ENCODE measurements at regions not wholly inside any gene's neighbourhood (a gene's known extent, or its start where the extent isn't known, plus 50 kb on each side); places are given as distances from the start of the nearest gene placed in this dataset.
"Not testable (repeated sequence)": the region's sequence is repeated elsewhere in the genome, so short reads cannot be mapped to it uniquely, and the experiment has no call there.

DNA sequence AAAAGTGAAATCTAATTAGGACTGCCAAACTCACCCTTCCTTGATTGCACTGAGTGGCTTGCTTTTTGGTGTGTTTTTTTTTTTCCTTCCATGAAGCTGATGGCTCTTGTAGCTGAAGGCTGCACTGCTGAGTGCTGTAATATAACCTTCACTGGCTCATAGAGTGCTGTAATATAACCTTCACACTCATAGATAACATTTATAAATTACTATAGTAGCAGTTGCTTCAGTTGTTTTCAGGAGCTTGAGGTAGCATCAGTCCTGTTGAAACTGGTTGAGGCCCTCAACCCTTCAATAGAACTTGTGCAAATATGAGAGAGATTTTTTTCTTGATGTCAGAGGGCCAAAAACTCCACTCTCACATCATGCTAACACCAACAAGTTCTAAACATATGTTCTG is 404.9 kb upstream of the MBL2 start:
- H3K27me3 ChIP-seq = no peaks in the 10 kb centered on the region
- ATAC-seq = no peak
- H3K9me3 ChIP-seq = no peaks in the 10 kb centered on the region
- TF ChIP-seq, protein P1, sequence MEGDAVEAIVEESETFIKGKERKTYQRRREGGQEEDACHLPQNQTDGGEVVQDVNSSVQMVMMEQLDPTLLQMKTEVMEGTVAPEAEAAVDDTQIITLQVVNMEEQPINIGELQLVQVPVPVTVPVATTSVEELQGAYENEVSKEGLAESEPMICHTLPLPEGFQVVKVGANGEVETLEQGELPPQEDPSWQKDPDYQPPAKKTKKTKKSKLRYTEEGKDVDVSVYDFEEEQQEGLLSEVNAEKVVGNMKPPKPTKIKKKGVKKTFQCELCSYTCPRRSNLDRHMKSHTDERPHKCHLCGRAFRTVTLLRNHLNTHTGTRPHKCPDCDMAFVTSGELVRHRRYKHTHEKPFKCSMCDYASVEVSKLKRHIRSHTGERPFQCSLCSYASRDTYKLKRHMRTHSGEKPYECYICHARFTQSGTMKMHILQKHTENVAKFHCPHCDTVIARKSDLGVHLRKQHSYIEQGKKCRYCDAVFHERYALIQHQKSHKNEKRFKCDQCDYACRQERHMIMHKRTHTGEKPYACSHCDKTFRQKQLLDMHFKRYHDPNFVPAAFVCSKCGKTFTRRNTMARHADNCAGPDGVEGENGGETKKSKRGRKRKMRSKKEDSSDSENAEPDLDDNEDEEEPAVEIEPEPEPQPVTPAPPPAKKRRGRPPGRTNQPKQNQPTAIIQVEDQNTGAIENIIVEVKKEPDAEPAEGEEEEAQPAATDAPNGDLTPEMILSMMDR (IDR thresholded peaks at IDR 0.05) = no peak
- H3K4me3 ChIP-seq = no peak overlapping the region
- no peak overlapping the region for H3K27ac ChIP-seq
- H3K4me1 ChIP-seq = no peaks in the 10 kb centered on the region
- no peaks in the 10 kb centered on the region for H3K36me3 ChIP-seq
- DNase-seq = no peak
- intact Hi-C loops (cut with DNase I) = no loop called here

DNA sequence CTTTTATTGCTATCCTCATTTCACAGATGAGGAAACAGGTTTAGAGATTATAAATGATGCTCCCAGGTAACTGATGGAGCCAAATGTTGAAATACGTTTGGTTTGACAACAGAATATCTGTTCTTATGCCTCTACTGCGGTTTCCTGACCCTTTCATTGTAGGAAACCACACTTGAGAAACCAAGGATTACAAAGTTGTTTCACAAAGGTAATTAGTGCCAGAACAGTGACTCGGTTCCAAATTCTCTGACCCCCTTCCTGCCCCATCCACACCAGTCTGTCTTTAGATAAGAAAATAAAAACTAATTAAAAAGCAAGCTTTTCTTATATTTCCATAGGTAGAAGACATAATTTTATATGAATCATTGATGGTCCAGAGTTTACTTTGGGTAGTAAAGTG is 393.7 kb upstream of the MBL2 start:
- H3K9me3 ChIP-seq = no peaks in the 10 kb centered on the region
- TF ChIP-seq, protein P1 (IDR thresholded peaks at IDR 0.05) = no peak
- intact Hi-C loops (cut with DNase I) = no loop called here
- no peaks in the 10 kb centered on the region for H3K27me3 ChIP-seq
- DNase-seq (no peak), ATAC-seq (no peak)
- H3K4me3 ChIP-seq = no peak overlapping the region
- no peak overlapping the region for H3K27ac ChIP-seq
- H3K36me3 ChIP-seq = no peaks in the 10 kb centered on the region
- no peaks in the 10 kb centered on the region for H3K4me1 ChIP-seq

DNA sequence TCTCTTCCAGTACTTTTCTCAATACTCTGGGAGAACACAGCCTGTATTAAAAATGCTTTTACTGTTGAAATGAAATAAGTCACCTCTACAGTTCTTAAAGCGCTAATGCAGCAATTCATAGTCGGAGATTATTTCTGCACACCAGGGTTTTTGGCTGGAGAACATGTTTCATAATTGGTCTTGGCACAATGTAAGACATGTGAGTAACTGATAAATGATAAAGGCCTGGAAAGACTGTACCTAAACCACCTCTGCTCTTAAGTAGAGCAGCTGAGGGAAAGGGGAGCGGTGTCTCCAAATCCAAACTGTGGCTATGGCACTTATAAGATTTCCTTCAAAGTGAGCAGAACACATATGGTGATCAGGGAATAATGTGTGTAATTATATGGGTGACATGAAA is 390.3 kb upstream of the MBL2 start:
- H3K27ac ChIP-seq = no peak overlapping the region
- H3K27me3 ChIP-seq = no peaks in the 10 kb centered on the region
- DNase-seq (no peak), ATAC-seq (no peak)
- no peak overlapping the region for H3K4me3 ChIP-seq
- H3K4me1 ChIP-seq = no peaks in the 10 kb centered on the region
- no peaks in the 10 kb centered on the region for H3K36me3 ChIP-seq
- intact Hi-C loops (cut with DNase I) = no loop called here
- TF ChIP-seq, protein P1 (IDR thresholded peaks at IDR 0.05) = no peak
- H3K9me3 ChIP-seq = no peaks in the 10 kb centered on the region

DNA sequence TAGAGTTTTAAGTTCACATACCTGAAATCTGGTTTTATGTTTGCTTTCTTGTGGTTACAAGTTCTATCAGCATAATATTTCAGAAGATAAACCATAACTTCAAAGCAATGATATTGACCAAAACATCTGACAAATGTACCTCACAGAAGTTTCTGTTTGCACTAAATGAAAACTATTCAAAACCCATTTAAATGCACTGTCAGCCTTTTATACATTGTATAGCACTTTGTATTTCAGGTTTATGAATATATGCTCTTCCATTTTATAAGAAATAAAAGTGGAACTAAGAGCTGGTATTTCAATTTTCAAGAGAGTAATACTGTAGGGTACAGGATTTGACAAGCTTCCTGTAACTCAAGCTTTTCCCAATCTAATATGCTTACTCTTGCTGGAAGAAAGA is 388.6 kb upstream of the MBL2 start:
- TF ChIP-seq, protein P1 (IDR thresholded peaks at IDR 0.05) = no peak
- H3K4me1 ChIP-seq = no peaks in the 10 kb centered on the region
- no peaks in the 10 kb centered on the region for H3K36me3 ChIP-seq
- DNase-seq (no peak), ATAC-seq (no peak)
- H3K9me3 ChIP-seq = no peaks in the 10 kb centered on the region
- intact Hi-C loops (cut with DNase I) = no loop called here
- H3K27ac ChIP-seq = no peak overlapping the region
- no peaks in the 10 kb centered on the region for H3K27me3 ChIP-seq
- H3K4me3 ChIP-seq = no peak overlapping the region

DNA sequence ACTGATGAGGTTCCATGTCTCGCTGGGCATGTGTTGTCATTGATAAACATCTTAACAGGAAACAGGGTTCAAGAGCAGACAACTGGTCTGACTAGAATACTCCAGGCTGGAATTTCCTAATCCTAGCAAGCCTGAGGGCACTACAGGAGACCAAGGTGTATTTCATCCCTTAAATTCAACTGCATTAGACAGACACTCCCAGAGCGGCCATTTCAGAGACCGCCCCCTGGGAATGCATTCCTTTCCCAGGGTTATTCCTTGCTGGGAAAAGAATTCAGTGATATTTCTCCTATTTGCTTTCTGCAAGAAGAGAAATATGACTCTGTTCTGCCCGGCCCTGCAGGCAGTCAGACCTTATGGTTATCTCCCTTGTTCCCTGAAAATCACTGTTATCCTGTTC is 383.1 kb upstream of the MBL2 start:
- ATAC-seq; H3K9me3 ChIP-seq; DNase-seq; intact Hi-C loops (cut with DNase I); H3K36me3 ChIP-seq; H3K4me3 ChIP-seq; H3K27ac ChIP-seq; H3K4me1 ChIP-seq; H3K27me3 ChIP-seq: not testable (repeated sequence)

DNA sequence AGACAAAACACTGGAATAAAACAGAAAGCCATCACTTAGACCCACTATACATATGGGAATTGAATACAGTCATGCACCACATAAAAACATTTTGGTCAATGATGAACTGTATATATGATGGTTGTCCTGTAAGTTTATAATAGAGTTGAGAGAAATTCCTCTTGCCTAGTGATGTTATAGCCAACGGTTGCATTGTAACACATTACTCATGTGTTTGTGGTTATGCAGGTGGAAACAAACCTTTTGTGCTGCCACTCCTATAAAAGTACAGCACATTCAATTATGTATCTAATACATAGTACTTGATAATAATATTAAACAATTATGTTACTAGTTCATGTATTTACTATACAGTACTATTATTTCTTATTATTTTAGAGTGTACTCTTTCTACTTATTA is 381.2 kb upstream of the MBL2 start:
- ATAC-seq (no peak), DNase-seq (no peak)
- peaks cover 0 to 8% of the 10 kb centered on the region in 2 donors for H3K9me3 ChIP-seq
- no peak overlapping the region for H3K4me3 ChIP-seq
- no peaks in the 10 kb centered on the region for H3K27me3 ChIP-seq
- no peak overlapping the region for H3K27ac ChIP-seq
- H3K36me3 ChIP-seq = no peaks in the 10 kb centered on the region
- intact Hi-C loops (cut with DNase I) = no loop called here
- TF ChIP-seq, protein P1 (IDR thresholded peaks at IDR 0.05) = no peak
- H3K4me1 ChIP-seq = no peaks in the 10 kb centered on the region

Data from left lung (tissue), 4 donors.